HG03135 (cell line): ENCODE measurements at regions not wholly inside any gene's neighbourhood (a gene's known extent, or its start where the extent isn't known, plus 50 kb on each side); places are given as distances from the start of the nearest gene placed in this dataset.
A peak's percentile ranks its signal among the peaks of the same experiment; 100 is the strongest.
"Not testable (repeated sequence)": the region's sequence is repeated elsewhere in the genome, so short reads cannot be mapped to it uniquely, and the experiment has no call there.

Source experiments
- ATAC-seq: cut with Tn5 transposase; IDR thresholded peaks from one replicate; pipeline ENCODE4 v1.9.1; 2021; ENCODE audit warnings: mild to moderate bottlenecking, moderate library complexity; ENCODE audit not compliant: unreplicated experiment

DNA sequence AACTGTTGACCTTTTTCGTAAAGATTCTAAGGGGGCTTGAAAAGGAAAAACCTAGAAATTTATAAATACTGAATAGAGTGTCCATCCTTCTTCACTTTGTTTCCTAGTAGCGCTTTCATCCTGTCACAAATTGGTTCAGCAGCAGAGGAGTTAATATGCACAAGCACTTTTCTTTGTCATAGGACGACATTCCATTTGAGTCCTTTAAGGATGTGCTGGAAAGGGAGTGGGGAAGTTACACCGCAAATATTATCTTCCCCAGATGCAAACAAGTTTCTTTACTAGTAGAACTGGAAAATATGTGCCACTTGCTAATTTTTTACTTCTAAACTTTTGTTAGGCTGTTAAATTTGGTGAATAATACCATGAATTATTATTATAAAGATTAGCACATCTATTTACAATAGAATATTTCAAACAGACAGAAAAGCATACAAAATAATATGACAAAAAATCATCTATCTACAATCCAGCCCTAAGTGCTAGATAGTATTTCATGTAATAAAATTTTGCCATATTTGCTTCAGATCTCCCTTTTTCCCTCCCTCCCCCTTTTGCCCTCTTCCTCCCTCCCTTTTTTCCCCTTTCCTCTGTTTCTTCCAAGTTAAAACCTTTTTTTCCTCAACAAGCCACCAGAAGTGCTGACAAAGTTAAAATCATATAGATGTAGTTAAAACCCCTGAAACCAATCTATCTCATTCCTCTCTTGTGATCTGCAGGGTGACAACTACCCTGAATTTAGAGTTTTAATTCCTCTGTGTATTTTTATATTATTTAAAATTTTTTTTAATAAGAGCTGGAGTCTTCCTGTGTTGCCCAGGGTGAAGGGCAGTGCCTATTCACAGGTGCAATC is 50.5 kb upstream of the MAP4K3 start:
- no peak for ATAC-seq

DNA sequence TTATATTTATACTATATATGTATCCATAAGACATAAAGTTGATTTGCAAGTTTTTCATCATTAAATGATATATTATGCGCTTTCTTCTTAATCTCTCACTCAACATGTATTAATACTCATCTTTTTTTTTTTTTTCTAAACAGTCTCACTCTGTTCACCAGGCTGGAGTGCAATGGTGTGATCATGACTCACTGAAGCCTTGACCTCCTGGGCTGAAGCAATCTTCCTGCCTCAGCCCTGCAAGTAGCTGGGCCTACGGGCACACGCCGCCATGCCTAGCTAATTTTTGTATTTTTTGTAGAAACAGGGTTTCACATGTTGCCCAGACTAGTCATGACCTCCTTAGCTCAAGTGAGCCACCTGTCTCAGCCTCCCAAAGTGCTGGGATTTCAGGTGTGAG is 51.4 kb upstream of the MAP4K3 start:
- no peak for ATAC-seq

DNA sequence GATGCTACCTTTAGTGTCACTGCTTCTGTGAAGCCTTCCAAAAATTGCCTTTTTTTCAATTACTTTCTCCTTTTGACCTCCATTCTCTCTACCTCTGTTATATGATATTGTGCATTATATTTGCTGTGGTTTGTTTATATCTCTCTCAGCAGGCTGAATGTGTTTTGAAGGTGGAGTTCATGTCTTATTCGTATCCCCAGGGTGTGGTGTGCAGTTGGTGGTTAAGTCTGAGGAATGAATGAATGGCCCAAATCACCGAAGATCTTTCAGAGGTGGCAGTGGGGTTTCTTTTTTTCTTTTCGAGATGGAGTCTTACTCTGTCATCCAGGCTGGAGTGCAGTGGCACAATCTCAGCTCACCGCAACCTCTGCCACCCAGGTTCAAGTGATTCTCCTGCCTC is 53.5 kb upstream of the MAP4K3 start:
- no peak for ATAC-seq

DNA sequence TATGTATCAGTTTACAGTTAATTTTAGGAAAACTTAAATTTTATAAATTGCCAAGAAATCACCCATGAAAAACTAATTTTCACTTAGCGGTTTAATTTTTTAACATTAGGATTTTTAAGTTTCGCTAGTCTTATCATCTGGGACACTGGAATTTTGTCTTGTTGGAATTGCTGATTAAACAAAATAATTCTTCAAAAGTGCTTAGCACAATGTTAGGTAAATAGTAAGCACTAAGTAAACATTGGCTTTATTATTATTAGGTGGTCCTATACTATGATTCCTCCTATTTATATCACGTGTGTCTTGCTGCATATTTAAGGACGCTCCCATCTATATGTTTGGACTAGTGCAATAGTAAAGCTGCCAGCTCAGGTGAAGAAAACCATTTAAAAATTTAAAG is 54.6 kb upstream of the MAP4K3 start:
- ATAC-seq, result peak; percentile 9

DNA sequence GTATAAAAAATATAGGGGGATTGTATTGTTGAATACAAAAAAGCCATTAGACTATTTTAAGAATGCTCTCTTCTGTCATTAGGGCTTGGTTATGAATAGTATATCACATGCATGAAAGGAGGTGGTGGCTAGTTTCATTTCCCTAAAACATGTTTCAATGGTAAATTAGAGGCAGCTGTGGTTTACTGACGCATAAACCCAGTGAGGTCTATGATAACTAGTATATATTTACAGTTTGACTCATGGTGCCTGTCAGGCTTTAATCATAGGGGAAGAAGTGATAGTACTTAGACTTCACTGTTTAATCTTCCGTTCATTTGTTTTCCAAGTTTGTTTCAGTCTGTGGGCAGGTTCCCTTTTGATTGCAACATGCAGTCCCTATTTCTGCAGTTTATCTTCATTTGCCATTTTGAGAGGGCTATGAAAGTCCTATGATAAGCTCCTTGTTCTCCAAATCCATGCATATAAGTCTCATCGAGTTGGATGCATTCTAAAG is 55.1 kb upstream of the MAP4K3 start:
- peak; percentile 97 for ATAC-seq

DNA sequence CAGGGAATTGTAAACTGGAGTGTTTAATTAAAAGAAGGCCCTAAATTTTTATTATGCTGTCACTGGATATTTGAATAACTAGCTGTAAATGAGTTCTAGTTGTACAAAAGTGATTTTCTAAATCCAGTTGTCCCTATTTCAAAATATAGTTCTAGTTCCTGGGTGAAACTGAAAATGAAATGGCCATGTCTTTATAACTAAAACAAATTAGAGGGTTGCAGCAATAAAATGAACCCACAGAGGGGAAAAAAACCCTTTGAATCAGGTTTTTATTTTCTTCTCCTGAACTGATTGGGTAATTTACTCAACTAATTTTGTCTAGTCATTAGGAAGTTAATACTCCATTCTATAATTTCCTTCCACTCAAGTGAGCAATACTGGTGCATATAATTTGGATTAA is 55.6 kb upstream of the MAP4K3 start:
- no peak for ATAC-seq

DNA sequence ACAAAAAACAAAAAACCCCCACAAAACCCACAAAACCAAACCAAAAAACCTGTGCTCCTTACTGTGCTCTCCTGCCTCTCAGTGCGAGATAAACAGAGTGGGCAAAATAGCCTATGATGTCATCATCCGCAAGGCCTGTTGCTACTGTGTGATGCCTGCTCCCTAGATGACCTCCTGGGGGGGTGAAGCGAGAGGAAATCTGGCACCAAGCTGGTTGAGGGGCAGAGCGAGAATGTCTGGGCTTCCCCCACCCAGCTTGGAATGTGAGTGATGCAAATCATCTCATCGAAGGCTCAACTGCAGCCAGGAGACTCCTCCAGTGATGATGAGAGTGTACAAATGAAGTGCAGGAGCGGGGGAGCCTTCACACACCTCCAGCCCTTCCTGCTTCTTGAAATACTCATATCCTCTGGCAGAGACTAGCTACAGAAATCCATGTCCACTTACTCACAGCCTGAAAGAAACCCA is 57.7 kb upstream of the MAP4K3 start:
- ATAC-seq, result no peak

DNA sequence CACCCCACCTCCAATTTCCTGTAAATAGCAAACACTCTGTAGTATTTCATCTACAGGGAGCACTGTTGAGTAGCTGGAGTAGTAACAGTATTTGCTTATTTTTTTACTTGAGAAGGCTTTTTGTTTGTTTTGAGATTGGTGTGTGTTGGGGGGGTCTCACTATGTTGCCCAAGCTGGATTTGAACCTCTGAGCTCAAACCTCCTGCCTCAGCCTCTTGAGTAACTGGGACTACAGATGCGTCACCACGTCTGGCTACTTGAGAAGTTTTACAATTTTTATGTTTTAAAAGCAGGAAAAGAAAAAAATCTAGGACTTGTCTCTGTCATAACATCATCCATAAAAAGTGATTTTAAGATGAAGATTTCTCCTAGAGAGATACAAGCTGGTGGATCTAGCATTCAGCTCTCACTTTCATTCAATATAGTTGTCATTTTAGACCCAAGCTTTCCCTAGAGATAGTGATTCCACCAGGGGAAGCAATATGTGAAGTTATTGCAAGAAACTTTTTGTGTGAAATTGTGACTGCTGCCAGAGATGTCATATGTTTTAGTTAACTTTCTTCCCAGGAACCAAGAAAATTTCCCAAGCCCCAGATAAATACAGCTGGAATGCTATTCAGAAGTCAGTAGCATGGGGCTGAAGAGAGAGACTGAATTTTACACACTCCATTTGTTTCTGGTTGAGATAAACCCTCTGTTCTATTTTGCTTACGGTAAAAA is 60.2 kb upstream of the MAP4K3 start:
- ATAC-seq, result no peak

DNA sequence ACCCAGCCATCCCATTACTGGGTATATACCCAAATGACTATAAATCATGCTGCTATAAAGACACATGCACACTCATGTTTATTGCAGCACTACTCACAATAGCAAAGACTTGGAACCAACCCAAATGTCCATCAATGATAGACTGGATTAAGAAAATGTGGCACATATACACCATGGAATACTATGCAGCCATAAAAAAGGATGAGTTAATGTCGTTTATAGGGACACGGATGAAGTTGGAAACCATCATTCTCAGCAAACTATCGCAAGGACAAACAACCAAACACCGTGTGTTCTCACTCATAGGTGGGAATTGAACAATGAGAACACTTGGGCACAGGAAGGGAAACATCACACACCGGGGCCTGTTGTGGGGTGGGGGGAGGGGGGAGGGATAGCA is 61.1 kb upstream of the MAP4K3 start:
- not testable (repeated sequence) for ATAC-seq

DNA sequence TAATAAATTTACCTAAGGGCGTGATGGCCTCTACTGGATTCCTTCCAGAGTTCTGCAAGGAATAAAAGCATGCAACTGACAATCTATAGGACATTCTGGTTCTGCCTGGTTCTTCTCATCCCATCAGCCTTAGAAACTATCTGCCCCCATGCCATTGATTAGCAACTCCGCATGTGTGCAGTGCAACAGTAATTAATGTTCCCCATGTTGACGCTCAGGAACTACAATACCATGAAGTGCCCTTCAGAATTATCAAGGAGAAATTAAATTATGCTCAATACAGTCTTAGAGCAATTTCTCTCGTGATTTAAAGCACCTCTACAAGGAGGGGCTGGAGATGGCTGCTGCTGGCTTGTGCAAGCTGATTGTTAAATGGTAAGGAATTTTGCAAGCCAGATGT is 61.7 kb upstream of the MAP4K3 start:
- no peak for ATAC-seq

DNA sequence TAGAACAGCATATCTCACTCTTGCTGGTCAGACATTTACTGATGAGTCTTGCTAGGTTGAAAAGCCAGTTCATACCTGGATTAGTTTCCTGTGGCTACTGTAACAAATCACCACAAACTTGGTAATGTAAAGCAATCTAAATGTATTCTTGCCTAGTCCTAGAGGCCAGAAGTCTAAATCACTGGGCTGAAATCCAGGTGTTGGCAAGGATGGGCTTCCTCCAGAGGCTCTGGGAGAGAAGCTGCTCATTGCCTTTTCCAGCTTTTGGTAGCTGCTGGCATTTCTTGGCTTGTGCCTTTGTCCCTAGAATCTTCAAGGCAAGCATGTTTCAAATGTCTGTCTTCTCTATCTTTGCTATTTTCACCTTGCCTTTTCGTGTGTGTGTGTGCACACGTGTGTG is 62.3 kb upstream of the MAP4K3 start:
- ATAC-seq, result no peak

DNA sequence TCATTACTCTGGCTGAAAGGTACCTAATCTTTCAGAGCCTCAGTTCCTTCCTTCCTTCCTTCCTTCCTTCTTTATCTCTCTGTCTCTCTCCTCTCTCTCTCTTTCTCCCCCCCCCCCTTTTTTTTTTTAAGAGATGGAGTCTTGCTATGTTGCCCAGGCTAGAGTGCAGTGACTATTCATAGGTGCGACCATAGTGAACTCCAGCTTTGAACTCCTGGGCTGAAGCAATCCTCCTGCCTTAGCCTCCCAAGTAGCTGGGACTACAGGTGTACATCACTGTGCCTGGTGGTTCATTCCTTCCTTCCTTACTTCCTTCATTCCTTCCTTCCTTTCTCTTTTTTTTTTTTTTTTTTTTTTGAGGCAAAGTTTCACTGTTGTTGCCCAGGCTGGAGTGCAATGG is 64.3 kb upstream of the MAP4K3 start:
- no peak for ATAC-seq

DNA sequence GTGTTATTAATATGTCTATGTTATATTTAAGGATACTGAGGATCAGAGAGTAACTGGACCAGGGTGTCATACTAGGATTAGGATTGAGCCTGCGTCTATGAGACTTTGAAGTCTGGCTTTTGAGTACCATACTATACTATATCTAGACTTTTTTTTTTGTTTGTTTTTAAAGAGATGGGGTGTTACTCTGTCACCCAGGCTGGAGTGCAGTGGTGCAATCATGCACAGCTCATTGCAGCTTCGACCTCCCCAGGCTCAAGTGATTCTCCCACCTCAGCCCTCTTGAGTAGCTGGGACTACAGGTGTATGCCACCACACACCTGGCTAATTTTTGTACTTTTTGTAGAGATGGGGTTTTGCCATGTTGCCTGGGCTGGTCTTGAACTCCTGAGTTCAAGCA is 66.2 kb upstream of the MAP4K3 start:
- ATAC-seq, result no peak

DNA sequence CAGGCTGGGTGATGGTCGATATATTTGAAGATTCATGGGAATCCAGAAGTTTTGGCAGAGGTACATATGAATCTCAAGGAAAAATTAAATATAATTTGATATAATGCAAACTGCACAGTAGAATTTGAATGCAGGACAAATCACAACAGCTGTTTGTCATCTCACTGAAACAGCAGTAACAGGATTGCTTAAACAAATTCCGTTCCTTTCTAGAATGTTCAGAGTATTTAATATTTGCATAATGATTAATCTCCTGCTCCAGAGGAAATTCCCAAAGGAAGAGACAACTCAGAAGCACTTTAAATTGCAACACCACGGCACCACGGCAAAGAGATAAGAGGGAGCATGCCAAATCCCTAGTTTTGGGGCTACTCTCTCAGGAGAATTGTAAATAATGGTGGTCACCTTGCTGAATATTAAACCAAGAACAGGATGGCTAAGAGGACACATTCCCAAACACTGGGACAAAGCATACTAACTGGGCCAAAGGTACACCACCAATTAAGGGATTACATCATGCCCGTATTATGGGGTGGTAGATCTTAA is 67.8 kb upstream of the MAP4K3 start:
- ATAC-seq, result no peak

DNA sequence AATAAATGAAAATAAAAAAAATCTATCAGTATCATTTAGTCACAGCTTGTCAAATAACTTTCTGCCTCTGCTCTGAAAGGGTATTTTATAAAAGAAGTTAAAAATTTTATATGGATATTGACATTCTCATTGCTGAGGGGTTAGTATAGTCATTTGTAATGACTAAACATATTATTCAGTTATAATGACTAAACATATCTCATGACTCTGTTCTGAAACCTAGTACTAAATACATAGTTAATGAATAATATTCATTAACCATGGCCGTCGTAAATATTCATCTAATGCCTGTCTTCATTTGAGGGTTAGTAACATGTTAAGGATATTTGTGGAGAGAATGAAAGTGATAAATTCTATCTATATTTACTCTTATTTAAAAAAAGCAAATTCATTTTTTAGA is 69.1 kb upstream of the MAP4K3 start:
- ATAC-seq, result peak; percentile 67

DNA sequence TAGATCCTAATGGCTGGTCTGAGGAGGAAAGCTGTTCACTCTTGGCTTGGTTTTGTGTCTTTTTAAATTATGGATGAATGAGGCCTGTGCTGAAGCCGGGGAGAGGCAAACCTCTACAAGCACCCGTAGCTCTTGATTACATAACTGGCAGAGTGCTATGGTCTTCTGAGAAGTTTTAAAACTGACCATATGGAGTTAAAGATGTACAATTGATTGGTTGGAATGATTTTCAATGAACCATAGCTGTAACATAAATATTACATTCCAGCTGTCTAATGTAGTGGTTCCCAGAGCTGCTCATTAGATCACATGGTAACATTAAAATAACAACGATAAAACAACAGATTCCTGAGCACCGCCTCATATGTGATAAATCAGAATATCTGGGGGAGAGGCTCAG is 71.1 kb upstream of the MAP4K3 start:
- no peak for ATAC-seq

DNA sequence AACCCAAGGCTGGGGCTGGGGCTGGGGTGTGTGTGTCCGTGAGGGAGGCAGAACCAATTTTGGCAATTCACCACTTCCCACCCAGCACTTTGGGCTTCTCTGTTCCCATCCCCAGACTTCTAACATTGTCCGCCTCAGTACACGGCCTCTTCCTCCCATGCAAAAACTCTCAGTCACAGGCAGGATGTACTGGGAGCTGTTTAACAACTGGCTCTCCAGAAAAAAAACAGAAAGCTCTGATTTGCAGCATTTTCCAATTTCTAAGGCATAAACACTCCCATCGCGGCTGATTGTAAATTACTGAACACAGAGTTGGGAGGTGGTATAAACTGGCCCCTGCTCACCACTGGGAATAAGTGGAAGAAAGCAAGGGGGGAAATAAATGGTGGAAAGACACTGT is 73.1 kb upstream of the MAP4K3 start:
- no peak for ATAC-seq

DNA sequence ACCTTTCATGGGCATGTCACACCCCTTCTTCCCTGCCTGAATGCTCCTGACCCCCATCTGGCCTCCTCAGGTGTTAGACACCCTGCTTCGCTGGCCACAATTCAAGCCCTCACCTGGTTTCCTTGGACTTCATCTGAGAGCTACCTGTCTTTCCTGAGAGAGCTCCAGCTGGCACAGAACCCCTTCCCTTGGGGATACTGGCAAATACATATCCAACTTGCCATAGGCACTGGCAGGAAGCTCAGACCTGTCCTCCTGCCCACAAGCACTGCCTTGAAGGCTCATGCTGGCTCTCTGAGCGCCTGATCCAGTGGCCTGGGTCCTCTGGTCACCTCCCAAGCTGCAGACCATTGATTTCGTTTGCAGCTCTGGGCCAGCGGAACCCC is 74.1 kb upstream of the MAP4K3 start:
- no peak for ATAC-seq

DNA sequence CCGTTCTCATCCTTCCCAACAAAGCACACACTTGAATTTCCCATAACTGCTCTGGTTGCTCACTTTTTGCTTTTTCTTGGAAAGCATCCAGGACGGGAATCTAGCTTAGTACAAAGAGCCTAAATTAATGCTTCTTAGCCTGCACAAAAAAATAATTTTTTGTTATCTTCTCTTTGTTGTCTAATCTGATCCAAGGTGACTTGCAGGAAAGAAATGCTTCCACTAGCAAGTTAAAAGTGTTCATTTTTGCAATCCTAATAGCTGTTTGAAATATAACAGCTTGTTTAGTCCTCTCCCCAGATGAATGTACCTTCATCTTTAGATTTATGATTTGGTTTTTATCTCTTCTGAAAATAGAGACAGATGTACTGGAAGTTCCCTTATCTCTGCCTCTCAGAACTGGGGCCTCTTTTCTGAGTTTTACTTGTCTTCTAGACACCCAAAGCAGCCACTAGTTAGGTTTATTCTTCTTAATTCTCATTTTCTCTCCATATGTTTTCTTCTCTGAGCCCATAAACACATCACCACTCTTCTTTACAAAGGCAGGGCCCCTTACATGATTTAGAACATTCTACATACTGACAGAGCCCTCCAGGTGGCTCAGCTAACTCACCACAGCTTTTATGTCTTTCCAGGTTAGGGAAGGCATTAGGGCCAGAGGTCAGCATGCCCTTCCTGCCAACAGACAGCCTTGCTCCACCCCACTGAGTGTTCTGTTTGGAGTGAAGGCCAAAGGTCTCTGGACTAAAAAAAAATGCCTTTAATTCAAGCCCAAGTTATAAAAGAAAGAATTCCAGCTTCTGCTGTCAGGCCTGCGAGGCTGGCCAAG is 74.7 kb upstream of the MAP4K3 start:
- ATAC-seq, result no peak

DNA sequence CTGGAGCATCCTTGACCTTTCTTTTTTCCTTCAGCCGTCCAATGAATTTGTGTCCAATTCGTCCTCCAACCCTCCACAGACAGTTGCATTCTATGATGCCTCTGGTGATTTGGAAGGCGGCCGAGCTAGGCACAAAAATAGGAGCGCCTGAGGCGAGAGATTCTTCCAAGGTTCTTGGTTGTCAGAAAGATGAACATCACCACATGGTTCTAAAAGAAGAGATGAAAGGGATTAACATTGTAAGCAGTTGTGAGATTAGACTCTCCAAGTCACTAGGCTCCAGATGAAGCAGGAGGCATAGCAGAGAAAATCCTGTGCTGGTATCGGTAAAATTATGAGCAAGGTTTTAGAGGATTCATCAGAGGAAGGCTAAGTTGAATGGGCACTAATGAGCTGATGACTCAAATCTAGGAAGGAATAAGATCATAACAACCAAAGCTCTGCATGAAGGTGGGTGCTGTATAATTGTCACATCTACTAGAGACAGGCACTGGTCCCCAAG is 75.4 kb upstream of the MAP4K3 start:
- no peak for ATAC-seq

DNA sequence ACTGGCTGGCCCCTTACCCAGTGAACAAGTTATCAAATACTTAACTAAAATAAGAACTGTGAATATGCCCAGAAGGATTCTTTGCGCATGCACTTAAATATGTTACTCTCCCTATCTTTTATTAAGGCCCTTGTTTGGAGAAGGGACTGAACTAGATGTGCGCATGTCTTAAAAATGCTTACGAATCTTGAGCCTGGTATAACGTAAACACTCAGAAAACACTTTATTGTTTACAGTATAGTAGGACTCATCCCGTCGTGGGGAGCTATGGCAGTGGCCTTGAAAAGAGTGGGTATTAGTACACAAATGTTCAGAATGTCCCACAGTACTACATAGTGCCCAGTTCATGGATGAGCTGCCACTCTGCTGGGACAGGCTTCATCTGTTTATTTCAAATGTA is 75.9 kb upstream of the MAP4K3 start:
- no peak for ATAC-seq
